MM.1S (cell line): ENCODE measurements at regions not wholly inside any gene's neighbourhood (a gene's known extent, or its start where the extent isn't known, plus 50 kb on each side); places are given as distances from the start of the nearest gene placed in this dataset.

Experiments
- CTCF ChIP-seq: fragments of 300-600 bp; sonication (generic); IDR thresholded peaks from 2 replicates; pipeline ENCODE4 v1.5.1; 2016; ENCODE audit warnings: antibody characterized with exemption, low read length, mixed read lengths
- EZH2 ChIP-seq: fragments of 300-600 bp; sonication (generic); optimal IDR thresholded peaks from 2 replicates; pipeline ENCODE3; 2017; ENCODE audit warnings: low read depth, mild to moderate bottlenecking, antibody characterized with exemption, low read length, mixed read lengths

- TF ChIP-seq CTCF (no peak), EZH2 (no peak)
Measured at GRCh38 chr2:120803764-120804335, 68.2 kb downstream of the GLI2 start.
